ENCODE measurements at regions not wholly inside any gene's neighbourhood (a gene's known extent, or its start where the extent isn't known, plus 50 kb on each side); places are given as distances from the start of the nearest gene placed in this dataset.
"Not testable (repeated sequence)": the region's sequence is repeated elsewhere in the genome, so short reads cannot be mapped to it uniquely, and the experiment has no call there.

- no peak for DNase-seq
Measured at GRCh38 chr16:72590151-72590937, 418.4 kb upstream of the PMFBP1 start.

- no peak for DNase-seq
Measured at GRCh38 chr16:72588551-72588950, 416.6 kb upstream of the PMFBP1 start.

DNA sequence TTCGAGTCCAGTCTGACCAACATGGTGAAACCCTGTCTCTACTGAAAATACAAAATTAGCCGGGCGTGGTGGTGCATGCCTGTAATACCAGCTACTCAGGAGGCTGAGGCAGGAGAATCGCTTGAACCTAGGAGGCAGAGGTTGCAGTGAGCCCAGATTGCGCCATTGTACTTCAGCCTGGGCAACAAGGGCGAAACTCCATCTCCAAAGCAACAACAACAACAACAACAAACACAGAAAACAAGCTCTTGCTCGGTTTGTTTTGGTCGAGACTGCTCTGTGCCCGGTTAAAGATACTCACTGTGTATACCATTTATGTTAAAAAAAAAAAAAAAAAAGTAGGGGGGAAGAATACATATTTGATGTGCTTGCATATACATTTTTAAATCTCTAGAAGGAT lies 406.1 kb upstream of the PMFBP1 start:
- not testable (repeated sequence) for DNase-seq

DNA sequence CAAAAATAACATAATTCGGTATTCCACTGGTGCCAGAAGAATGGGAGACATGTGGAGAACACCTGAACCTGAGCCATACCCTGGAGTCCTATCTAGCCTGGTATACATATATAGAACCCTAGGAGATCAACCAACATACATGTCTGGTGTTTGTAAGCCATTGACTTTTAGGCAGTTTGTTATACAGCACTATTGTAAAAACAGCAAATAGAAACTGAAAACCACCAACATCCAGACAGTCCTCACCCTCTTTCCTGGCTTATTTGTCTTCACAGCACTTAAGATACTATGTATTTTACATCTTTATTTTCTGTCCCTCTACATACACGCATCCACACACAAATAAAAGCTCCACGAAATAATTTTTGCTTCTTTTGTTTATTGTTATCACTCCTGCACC lies 404.2 kb upstream of the PMFBP1 start:
- no peak for DNase-seq

- no peak for DNase-seq
Measured at GRCh38 chr16:72569677-72570076, 397.7 kb upstream of the PMFBP1 start.

DNA sequence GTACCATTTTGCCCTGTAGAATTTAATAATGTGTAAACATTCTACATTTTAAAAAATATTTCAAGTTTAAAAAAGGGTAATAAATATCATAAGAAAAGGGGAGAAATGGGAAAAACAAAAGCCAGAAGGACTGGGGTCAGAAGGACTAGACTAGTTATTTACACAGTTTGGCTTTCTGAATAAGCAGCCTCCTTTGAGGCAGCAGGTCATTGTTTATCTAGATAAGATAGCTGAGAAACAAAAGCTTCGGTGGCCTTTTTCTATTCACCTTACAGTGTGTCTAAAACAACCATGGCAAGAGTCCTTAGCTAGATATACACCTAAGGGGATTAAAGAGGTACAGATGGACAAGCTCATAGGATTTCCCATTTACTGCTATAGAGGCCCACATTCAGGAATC lies 396.5 kb upstream of the PMFBP1 start:
- DNase-seq: no peak

GRCh38 chr16:72566174-72566573 lies 394.2 kb upstream of the PMFBP1 start:
- DNase-seq: no peak

DNA sequence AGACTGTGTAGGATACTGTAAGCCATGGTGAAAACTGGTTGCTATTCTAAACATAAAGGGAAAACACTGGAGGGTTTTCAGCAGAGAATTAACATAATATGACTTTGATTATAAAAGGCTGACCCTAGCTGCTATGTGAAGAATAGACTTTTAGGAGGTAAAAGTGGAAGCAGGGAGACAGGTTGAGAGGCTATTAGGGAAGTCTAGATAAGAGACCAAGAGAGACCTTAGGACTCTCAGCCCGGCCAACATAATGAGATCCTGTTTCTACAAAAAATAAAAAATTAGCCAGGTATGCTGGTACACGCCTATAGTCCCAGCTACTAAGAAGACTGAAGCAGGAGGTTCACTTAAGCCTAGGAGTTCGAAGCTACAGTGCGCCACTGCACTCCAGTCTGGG lies 393.2 kb upstream of the PMFBP1 start:
- no peak for DNase-seq

GRCh38 chr16:72560617-72561016 lies 388.7 kb upstream of the PMFBP1 start:
- peak in 1 of 2 experiments; percentile 12 for DNase-seq

DNA sequence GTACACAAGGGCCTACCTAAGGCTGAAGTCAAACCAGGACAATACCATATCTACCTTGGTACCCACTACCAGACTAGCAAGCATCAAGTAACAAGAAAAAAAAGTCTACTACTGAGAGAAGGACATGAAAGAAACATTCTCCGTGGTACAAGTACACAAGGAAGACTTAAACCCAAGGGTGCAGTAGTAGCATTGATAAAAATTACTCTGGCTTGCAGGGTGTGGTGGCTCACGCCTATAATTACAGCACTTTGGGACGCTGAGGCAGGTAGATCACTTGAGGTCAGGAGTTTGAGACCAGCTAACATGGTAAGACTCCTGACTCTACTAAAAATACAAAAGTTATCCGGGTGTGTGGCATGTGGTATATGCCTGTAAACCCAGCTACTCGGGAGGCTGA lies 386.5 kb upstream of the PMFBP1 start:
- DNase-seq: no peak

DNA sequence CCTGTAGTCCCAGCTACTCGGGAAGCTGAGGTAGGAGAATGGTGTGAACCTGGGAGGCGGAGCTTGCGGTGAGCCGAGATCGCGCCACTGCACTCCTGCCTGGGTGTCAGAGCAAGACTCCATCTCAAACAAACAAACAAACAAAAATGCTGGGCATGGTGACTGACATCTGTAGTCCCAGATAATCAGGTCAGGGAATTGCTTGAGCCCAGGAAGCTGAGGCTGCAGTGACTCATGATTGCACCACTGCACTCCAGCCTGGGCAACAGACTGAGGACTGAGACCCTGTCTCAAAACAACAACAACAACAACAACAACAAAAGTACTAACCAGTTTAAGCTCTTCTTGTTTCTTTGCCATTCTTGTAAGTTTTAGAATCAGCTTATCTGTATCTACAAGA lies 383.0 kb upstream of the PMFBP1 start:
- no peak for DNase-seq

DNA sequence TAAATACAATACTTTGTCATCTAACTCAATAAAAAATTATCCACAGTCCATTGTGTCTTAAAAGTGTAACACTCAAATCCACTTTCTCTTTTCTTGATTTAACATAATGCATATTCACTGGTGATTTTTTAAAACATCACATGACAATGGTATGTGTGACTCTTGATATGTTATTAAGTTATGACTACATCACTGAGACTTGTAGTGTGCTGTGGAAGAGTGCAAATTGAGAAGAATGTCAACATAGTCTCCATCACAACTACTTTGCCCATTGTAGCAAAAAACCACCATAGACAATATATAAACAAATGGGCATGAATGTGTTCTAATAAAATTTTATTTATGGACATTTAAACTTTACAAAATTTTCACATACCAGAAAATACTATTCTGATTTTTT lies 380.7 kb upstream of the PMFBP1 start:
- no peak for DNase-seq

DNA sequence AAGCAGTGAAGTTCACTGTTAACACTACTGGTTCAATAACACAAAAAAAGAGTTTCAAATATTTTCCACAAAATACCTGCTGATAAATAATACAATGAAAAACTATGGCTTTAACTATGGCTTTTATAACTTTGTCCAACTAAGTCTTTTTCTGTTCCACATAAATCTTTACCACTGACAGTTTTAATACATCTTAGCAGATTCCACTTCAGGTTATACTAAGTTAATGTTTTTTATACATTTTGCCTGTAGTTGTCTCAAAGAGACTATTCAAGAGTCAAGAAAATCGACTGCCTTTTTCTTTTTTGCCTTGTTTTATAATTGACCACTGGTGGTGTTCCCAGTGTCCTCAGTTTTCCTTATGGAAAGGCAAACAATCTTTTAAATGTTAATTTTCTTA lies 379.7 kb upstream of the PMFBP1 start:
- no peak for DNase-seq

DNA sequence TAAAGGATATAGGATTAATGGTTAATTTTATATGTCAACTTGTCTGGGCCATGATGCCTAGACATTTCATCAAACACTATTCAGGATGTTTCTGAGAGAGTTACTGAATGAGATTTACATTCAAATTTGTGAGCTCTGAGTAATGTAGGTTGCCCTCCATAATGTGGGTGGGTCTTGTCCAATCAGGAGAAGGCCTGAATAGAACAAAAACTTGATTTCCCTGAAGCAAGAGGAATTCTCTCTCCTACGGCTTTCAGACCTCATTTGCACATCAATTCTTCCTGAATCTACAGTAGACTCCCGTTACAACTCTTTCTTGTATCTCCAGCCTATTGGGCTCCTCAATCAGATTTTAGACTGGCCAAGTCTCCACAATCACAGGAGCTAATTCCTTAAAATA lies 377.9 kb upstream of the PMFBP1 start:
- no peak for DNase-seq

GRCh38 chr16:72542102-72542501 lies 370.1 kb upstream of the PMFBP1 start:
- DNase-seq: no peak

- DNase-seq: no peak
Measured at GRCh38 chr16:72537664-72538063, 365.7 kb upstream of the PMFBP1 start.

DNA sequence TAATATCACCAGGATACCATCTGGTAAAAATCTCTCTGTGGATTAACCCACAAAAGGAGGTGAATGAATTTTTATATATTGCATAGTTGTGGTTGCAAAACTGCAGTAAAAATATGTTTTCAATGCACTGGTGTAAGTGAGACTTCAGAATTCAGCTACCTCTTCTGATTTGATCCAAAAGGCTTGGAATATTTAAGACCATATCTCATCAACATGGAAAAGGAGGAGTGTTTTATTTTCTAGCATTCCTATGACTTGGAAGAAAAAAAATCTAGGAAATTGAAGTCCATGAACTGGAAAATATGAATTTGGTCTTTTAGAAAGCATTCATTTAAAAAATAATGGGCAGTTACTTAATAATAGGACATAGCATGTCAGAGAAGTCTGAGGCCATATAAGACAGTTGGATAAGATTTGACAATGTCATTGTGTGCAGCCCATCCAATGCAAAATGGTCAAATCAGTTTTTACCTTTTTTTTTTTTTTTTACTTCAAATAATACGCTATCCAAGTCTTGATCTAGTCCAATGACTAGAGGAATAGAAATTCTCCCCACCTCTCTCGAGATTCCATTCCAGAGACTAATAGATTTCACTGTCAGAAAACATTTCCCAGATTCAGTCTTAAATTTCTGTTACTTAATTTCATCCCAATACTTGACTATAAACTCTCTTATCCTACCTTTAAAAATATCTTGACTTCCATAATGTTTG lies 364.9 kb upstream of the PMFBP1 start:
- DNase-seq: no peak

- no peak for DNase-seq
Measured at GRCh38 chr16:72532906-72533410, 361.0 kb upstream of the PMFBP1 start.

- DNase-seq: no peak
Measured at GRCh38 chr16:72530434-72530833, 358.5 kb upstream of the PMFBP1 start.

DNA sequence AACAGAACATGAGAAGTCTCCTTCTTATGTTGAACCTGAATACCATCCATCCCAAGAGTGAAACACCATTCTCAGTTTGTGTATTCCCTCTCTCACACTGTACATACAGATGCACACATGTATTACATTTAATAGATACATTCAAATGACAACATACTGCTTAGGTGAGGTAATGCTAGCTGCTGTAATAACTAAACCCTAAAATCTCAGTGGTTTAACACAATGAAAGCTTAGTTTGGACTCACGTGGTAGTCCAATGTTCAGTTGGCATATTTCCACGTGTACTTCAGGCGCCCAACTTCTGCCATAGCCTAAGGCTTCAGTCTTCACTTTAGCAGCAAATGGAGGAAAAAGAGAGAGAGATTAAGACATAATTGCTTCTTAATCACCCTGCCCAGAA lies 351.1 kb upstream of the PMFBP1 start:
- DNase-seq: no peak

DNA sequence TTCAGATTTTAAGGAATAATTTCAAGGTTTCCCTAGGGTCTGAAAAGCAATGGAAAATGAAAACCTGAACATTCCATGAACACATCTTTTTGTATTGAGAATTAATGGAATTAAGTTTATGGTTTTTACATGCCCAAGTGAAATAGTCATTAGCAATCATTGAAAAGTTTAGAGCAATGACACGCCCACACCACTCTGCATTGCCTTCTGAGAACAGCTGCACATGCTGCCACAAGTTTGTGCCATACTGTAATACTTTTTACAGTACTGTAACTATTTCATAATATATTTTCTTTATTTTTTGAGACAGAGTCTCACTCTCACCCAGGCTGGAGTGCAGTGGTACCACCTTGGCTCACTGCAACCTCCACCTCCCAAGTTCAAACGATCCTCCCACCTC lies 345.2 kb upstream of the PMFBP1 start:
- no peak for DNase-seq

DNA sequence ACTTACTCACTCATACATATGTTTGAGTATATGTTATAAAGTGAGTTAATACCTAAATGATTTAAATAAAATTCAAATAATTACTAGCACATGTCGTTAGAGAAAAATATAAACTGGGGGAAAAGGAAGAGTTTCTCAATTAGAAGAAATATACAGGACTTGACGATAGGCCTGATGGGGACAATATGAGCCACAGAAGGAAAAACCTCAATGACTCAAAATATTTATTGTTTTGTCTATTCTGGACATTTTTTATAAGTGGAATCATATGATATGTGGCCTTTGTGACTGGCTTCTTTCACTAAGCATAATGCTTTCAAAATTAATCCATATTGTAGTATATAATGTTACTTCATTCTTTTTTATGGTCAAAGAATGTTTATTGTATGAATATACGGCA lies 339.2 kb upstream of the PMFBP1 start:
- DNase-seq: no peak

GRCh38 chr16:72508191-72508590 lies 336.2 kb upstream of the PMFBP1 start:
- no peak for DNase-seq

GRCh38 chr16:72502594-72503005 lies 330.6 kb upstream of the PMFBP1 start:
- DNase-seq: no peak

All from NCI-H2081 (cell line).